NB4 (cell line): ENCODE measurements at regions not wholly inside any gene's neighbourhood (a gene's known extent, or its start where the extent isn't known, plus 50 kb on each side); places are given as distances from the start of the nearest gene placed in this dataset.

ENCODE experiments used
- MAX ChIP-seq: IDR thresholded peaks from 2 replicates; pipeline ENCODE4 v1.6.1; 2011; ENCODE audit warnings: low read depth, low read length
- MYC ChIP-seq: IDR thresholded peaks from 2 replicates; pipeline ENCODE4 v1.6.1; 2011; ENCODE audit warnings: low read depth, low read length
- POLR2A ChIP-seq: IDR thresholded peaks from 2 replicates; pipeline ENCODE4 v1.6.1; 2011; ENCODE audit warnings: mild to moderate bottlenecking; ENCODE audit not compliant: insufficient read length; ENCODE audit errors: extremely low read depth
- TF ChIP-seq, protein P1 (sequence below): IDR thresholded peaks from one replicate; pipeline ENCODE4 v1.5.1; 2012; ENCODE audit warnings: low read depth, low read length

GRCh38 chr6:66068033-66068432, 361.0 kb upstream of the EYS start:
- TF ChIP-seq MAX: no peak
- TF ChIP-seq, protein P1, sequence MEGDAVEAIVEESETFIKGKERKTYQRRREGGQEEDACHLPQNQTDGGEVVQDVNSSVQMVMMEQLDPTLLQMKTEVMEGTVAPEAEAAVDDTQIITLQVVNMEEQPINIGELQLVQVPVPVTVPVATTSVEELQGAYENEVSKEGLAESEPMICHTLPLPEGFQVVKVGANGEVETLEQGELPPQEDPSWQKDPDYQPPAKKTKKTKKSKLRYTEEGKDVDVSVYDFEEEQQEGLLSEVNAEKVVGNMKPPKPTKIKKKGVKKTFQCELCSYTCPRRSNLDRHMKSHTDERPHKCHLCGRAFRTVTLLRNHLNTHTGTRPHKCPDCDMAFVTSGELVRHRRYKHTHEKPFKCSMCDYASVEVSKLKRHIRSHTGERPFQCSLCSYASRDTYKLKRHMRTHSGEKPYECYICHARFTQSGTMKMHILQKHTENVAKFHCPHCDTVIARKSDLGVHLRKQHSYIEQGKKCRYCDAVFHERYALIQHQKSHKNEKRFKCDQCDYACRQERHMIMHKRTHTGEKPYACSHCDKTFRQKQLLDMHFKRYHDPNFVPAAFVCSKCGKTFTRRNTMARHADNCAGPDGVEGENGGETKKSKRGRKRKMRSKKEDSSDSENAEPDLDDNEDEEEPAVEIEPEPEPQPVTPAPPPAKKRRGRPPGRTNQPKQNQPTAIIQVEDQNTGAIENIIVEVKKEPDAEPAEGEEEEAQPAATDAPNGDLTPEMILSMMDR: no peak
- no peak for TF ChIP-seq POLR2A
- TF ChIP-seq MYC: no peak
